SU-DHL-6 (cell line): ENCODE measurements at regions not wholly inside any gene's neighbourhood (a gene's known extent, or its start where the extent isn't known, plus 50 kb on each side); places are given as distances from the start of the nearest gene placed in this dataset.

Experiments
- H2AFZ ChIP-seq: fragments of 200-600 bp; sonication (generic); 2 replicates; pipeline ENCODE4 v1.6.1; 2014; ENCODE audit warnings: low read depth, mild to moderate bottlenecking, moderate library complexity, mixed read lengths, antibody characterized with exemption, low read length; ENCODE audit not compliant: severe bottlenecking
- H3F3A ChIP-seq: fragments of 200-600 bp; shearing (Covaris generic); 2 replicates; pipeline ENCODE4 v1.6.0; 2016; ENCODE audit warnings: antibody characterized with exemption, mild to moderate bottlenecking; ENCODE audit not compliant: insufficient read depth
- H3K27ac ChIP-seq: fragments of 200-600 bp; sonication (generic); 2 replicates; pipeline ENCODE4 v1.5.1; 2016; ENCODE audit warnings: low read depth, mild to moderate bottlenecking, low read length, moderate library complexity, mixed read lengths
- H3K27me3 ChIP-seq: fragments of 200-600 bp; sonication (generic), shearing (Covaris generic); 2 replicates; pipeline ENCODE4 v1.6.0; 2014; ENCODE audit warnings: mild to moderate bottlenecking, low read length
- H3K36me3 ChIP-seq: fragments of 200-600 bp; sonication (generic); 2 replicates; pipeline ENCODE4 v1.6.1; 2014; ENCODE audit warnings: mild to moderate bottlenecking, low read length, mixed read lengths
- H3K4me2 ChIP-seq: fragments of 300-600, 200-600 bp; shearing (Covaris generic), sonication (generic); 2 replicates; pipeline ENCODE4 v1.6.0; 2014; ENCODE audit warnings: low read length, low read depth, mild to moderate bottlenecking; ENCODE audit not compliant: poor library complexity, severe bottlenecking
- H3K4me3 ChIP-seq: fragments of 200-600 bp; sonication (generic); 2 replicates; pipeline ENCODE4 v1.5.1; 2014; ENCODE audit warnings: antibody characterized with exemption, low read length, mild to moderate bottlenecking, mixed read lengths; ENCODE audit not compliant: insufficient read depth, poor library complexity, severe bottlenecking
- H3K79me2 ChIP-seq: fragments of 200-600 bp; sonication (generic); 2 replicates; pipeline ENCODE4 v1.6.1; 2014; ENCODE audit warnings: mild to moderate bottlenecking, low read length, moderate library complexity; ENCODE audit not compliant: insufficient read depth
- H3K9ac ChIP-seq: fragments of 200-600 bp; sonication (generic); 2 replicates; pipeline ENCODE4 v1.7.0; 2014; ENCODE audit warnings: mild to moderate bottlenecking, low read length
- H3K9me2 ChIP-seq: fragments of 200-600 bp; sonication (generic); replicated peaks from 2 replicates; pipeline ENCODE4 v1.6.1; 2014; ENCODE audit warnings: low read length; ENCODE audit not compliant: insufficient read depth
- H3K9me3 ChIP-seq: fragments of 200-600 bp; sonication (generic); 2 replicates; pipeline ENCODE4 v1.6.1; 2014; ENCODE audit warnings: low read length, mixed read lengths; ENCODE audit not compliant: insufficient read depth
- H4K20me1 ChIP-seq: fragments of 200-600 bp; sonication (generic); 2 replicates; pipeline ENCODE4 v1.6.1; 2014; ENCODE audit warnings: low read depth, mild to moderate bottlenecking, antibody characterized with exemption, low read length, moderate library complexity, mixed read lengths
- CTCF ChIP-seq: fragments of 200-600 bp; sonication (generic); IDR thresholded peaks from one replicate; pipeline ENCODE4 v1.5.1; 2017; ENCODE audit warnings: antibody characterized with exemption, mild to moderate bottlenecking, low read length, moderate library complexity; ENCODE audit not compliant: insufficient read depth, poor library complexity, severe bottlenecking
- EZH2phosphoT487 ChIP-seq: fragments of 200-600 bp; sonication (generic), shearing (Covaris generic); conservative IDR thresholded peaks from 2 replicates; pipeline ENCODE4 v1.6.1; 2018; ENCODE audit warnings: mild to moderate bottlenecking, antibody characterized with exemption, low read length, moderate library complexity, mixed read lengths

GRCh38 chrX:41024755-41025154 is 60.5 kb upstream of the USP9X start:
- Histone ChIP-seq H3F3A (no peaks in the 10 kb centered on the region), H3K4me3 (no peak overlapping the region), H3K9ac (no peak overlapping the region), H3K9me3 (no peaks in the 10 kb centered on the region), H3K79me2 (no peaks in the 10 kb centered on the region), H3K27me3 (no peaks in the 10 kb centered on the region), H3K9me2 (no peaks in the 10 kb centered on the region), H4K20me1 (no peaks in the 10 kb centered on the region), H2AFZ (no peak overlapping the region), H3K36me3 (no peaks in the 10 kb centered on the region), H3K27ac (no peak overlapping the region), H3K4me2 (no peak overlapping the region)
- no peak for TF ChIP-seq EZH2phosphoT487

GRCh38 chrX:41025926-41026701 is 59.1 kb upstream of the USP9X start:
- H3K9me2 ChIP-seq: no peaks in the 10 kb centered on the region
- TF ChIP-seq CTCF: no peak
- no peak for TF ChIP-seq EZH2phosphoT487
- H3K27me3 ChIP-seq: no peaks in the 10 kb centered on the region
- no peaks in the 10 kb centered on the region for H3K79me2 ChIP-seq
- no peaks in the 10 kb centered on the region for H4K20me1 ChIP-seq
- no peaks in the 10 kb centered on the region for H3K36me3 ChIP-seq
- no peak overlapping the region for H3K4me3 ChIP-seq
- no peak overlapping the region for H3K4me2 ChIP-seq
- H3K9me3 ChIP-seq: no peaks in the 10 kb centered on the region
- H2AFZ ChIP-seq: no peak overlapping the region
- no peaks in the 10 kb centered on the region for H3F3A ChIP-seq
- H3K27ac ChIP-seq: no peak overlapping the region
- no peak overlapping the region for H3K9ac ChIP-seq

DNA sequence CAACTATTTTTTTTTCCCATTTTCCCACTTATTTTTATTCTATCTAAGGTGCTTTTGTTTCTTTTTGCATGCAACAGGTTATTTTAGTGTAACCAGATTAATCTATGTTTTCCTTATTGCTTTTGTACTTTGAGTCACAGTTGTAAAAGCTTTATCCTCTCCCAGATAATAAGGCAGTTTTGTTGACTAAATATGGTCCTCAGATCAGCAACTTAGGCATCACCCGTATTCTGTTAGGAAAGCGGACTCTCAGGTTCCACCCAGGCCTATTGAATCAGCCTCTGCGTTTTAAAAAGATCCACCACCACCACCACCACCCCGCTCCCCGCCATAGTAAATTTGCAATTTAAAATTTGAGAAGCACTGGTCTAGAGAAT is 58.6 kb upstream of the USP9X start:
- Histone ChIP-seq H2AFZ (no peak overlapping the region), H3K27me3 (no peaks in the 10 kb centered on the region), H3K36me3 (no peaks in the 10 kb centered on the region), H4K20me1 (no peaks in the 10 kb centered on the region), H3K9ac (no peak overlapping the region), H3K79me2 (no peaks in the 10 kb centered on the region), H3K4me3 (no peak overlapping the region), H3K9me2 (no peaks in the 10 kb centered on the region), H3F3A (no peaks in the 10 kb centered on the region), H3K27ac (no peak overlapping the region), H3K4me2 (no peak overlapping the region), H3K9me3 (no peaks in the 10 kb centered on the region)
- TF ChIP-seq EZH2phosphoT487 (no peak), CTCF (no peak)

- no peak for TF ChIP-seq CTCF
- TF ChIP-seq EZH2phosphoT487: no peak
- Histone ChIP-seq H3K9ac (no peak overlapping the region), H3K9me2 (no peaks in the 10 kb centered on the region), H3F3A (no peaks in the 10 kb centered on the region), H4K20me1 (no peaks in the 10 kb centered on the region), H2AFZ (no peak overlapping the region), H3K79me2 (no peaks in the 10 kb centered on the region), H3K36me3 (no peaks in the 10 kb centered on the region), H3K27me3 (no peaks in the 10 kb centered on the region), H3K4me3 (no peak overlapping the region), H3K27ac (no peak overlapping the region), H3K4me2 (no peak overlapping the region), H3K9me3 (no peaks in the 10 kb centered on the region)
These were observed 55.9 kb upstream of the USP9X start for GRCh38 chrX:41029332-41029731.
